ENCODE measurements at regions not wholly inside any gene's neighbourhood (a gene's known extent, or its start where the extent isn't known, plus 50 kb on each side); places are given as distances from the start of the nearest gene placed in this dataset.

DNA sequence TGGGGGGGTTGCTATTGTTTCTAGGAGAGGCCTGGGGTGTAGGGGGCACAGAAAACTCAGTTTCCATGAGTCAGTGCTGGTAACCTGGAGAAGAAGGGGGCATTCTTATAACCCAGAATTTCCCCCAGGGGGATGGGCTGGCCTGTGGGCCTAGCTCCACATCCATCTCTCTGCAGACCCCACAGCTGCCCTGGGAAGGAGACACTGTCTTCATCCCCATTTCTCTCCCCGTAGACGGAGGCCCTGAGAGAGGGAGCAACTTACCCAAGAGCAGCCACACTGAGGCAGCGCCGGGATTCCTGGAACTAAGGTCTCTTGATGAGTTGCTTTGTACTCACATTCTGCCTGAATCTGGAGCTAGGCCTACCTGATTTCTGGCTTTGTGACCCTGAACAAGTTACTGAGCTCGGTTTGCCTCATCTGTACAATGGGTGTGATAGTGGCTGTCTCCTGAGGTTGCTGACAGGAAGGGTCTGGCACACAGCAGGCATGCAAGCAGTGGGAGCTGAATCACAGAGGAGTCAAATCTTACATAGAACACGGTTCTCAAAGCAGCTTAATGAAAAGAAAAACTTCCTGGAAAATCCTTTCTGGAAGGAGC, 55.0 kb upstream of the LCTL start (continued):
- no peak for TF ChIP-seq FOSL1 (IDR thresholded peaks at IDR 0.05; ENCODE audit: insufficient read depth, low read depth, low read length)
- 0 out of 4 replicates have a peak, but pooled peaks of 1 of the 2 experiments have one; percentile 17 for TF ChIP-seq SIN3A (conservative IDR thresholded peaks at IDR 0.05 in 1 of 2, IDR thresholded peaks at IDR 0.05 in 1 of 2; ENCODE audit: low read depth in 1 of 2, low read length in 2 of 2)
- no peak for TF ChIP-seq PHF8 (conservative IDR thresholded peaks at IDR 0.05; ENCODE audit: low read depth, low read length)
- TF ChIP-seq TBP (IDR thresholded peaks at IDR 0.05; ENCODE audit: low read depth, low read length) = no peak
- TF ChIP-seq GTF2F1 (IDR thresholded peaks at IDR 0.05; ENCODE audit: borderline replicate concordance, low read depth, low read length) = no peak
